GM13976 (cell line): ENCODE measurements at regions not wholly inside any gene's neighbourhood (a gene's known extent, or its start where the extent isn't known, plus 50 kb on each side); places are given as distances from the start of the nearest gene placed in this dataset.
A peak's percentile ranks its signal among the peaks of the same experiment; 100 is the strongest.

Experiments
- DNase-seq: peaks from one replicate; pipeline ENCODE4 v3.0.0; 2012; ENCODE audit warnings: low spot score
- CTCF ChIP-seq: IDR thresholded peaks from 2 replicates; pipeline ENCODE4 v1.5.1; 2012; ENCODE audit warnings: borderline replicate concordance, mild to moderate bottlenecking; ENCODE audit not compliant: insufficient read depth; ENCODE audit errors: extremely low read depth, missing control alignments, control extremely low read depth
- in situ Hi-C: fragments of 300-500 bp; cut with MboI; formaldehyde crosslinking; loops from one replicate; pipeline ENCODE4 v1.12.0; 2022; ENCODE audit warnings: low sequenced_read_pairs, mixed read lengths, inconsistent platforms; ENCODE audit not compliant: unreplicated experiment

GRCh38 chr9:36492865-36493264, 79.8 kb upstream of the MELK start:
- in situ Hi-C loops, result no loop called here
- TF ChIP-seq CTCF, result no peak
- no peak for DNase-seq

DNA sequence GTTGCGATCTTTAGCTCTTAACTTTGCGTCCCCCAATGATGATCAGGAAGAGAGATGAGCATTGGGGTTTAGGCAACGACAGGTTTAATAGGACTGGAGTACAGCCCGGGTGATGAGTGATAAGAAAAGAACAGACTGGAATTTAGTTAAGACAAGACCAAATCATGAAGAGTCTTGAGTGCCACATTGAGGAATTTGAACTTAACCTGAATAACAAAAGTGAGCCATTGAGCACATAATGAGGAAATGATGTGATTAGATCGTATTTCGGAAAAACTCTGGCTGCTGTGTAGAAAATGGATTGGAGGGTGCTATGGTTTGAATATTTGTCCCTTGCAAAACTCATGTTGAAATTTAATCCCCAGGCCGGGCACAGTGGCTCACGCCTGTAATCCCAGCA, 83.2 kb upstream of the MELK start:
- DNase-seq, result no peak
- no peak for TF ChIP-seq CTCF
- in situ Hi-C loops, result no loop called here

- DNase-seq, result no peak
- TF ChIP-seq CTCF, result no peak
- in situ Hi-C loops, result no loop called here
These were observed 84.3 kb upstream of the MELK start for GRCh38 chr9:36488389-36488756.

- in situ Hi-C loops, result no loop called here
- TF ChIP-seq CTCF, result no peak
- peak; percentile 95 for DNase-seq
These were observed 85.0 kb upstream of the MELK start for GRCh38 chr9:36487482-36488388.

DNA sequence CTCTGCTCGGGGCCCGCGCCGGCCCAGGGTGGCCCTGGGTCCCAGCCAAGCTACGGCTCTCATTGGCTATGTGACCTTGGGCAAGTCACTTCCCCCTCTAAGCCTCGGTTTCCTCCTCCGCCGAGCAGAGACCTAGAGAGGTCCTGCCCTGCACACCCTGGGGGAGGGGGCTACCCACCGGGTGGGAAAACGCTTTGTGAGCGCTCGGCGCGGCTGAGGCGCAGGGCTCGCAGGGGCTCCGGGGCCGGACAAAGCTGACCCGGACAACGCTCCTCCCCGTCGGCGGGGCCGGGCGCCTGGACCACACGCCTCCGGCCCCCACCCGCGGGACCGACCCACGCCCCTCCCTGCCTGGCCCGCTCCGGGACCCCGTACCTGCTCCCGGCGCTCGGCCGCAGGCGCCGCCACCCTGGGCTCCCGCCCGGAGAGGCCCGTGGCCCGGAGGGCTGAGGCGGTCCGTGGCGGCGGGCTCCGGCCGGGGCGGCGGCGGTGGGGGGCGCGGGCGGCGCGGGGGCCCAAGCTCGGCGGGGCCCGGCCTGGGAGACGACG, 85.7 kb upstream of the MELK start:
- peak; percentile 69 for DNase-seq
- in situ Hi-C loops, result no loop called here
- TF ChIP-seq CTCF, result no peak

- TF ChIP-seq CTCF, result no peak
- peak; percentile 26 for DNase-seq
- in situ Hi-C loops, result no loop called here
These were observed 86.3 kb upstream of the MELK start for GRCh38 chr9:36486329-36486932.
